SU-DHL-6 (cell line): ENCODE measurements at regions not wholly inside any gene's neighbourhood (a gene's known extent, or its start where the extent isn't known, plus 50 kb on each side); places are given as distances from the start of the nearest gene placed in this dataset.

Experiments
- H2AFZ ChIP-seq: fragments of 200-600 bp; sonication (generic); 2 replicates; pipeline ENCODE4 v1.6.1; 2014; ENCODE audit warnings: low read depth, mild to moderate bottlenecking, moderate library complexity, mixed read lengths, antibody characterized with exemption, low read length; ENCODE audit not compliant: severe bottlenecking
- H3F3A ChIP-seq: fragments of 200-600 bp; shearing (Covaris generic); 2 replicates; pipeline ENCODE4 v1.6.0; 2016; ENCODE audit warnings: antibody characterized with exemption, mild to moderate bottlenecking; ENCODE audit not compliant: insufficient read depth
- H3K27ac ChIP-seq: fragments of 200-600 bp; sonication (generic); 2 replicates; pipeline ENCODE4 v1.5.1; 2016; ENCODE audit warnings: low read depth, mild to moderate bottlenecking, low read length, moderate library complexity, mixed read lengths
- H3K27me3 ChIP-seq: fragments of 200-600 bp; sonication (generic), shearing (Covaris generic); 2 replicates; pipeline ENCODE4 v1.6.0; 2014; ENCODE audit warnings: mild to moderate bottlenecking, low read length
- H3K36me3 ChIP-seq: fragments of 200-600 bp; sonication (generic); 2 replicates; pipeline ENCODE4 v1.6.1; 2014; ENCODE audit warnings: mild to moderate bottlenecking, low read length, mixed read lengths
- H3K4me2 ChIP-seq: fragments of 300-600, 200-600 bp; shearing (Covaris generic), sonication (generic); 2 replicates; pipeline ENCODE4 v1.6.0; 2014; ENCODE audit warnings: low read length, low read depth, mild to moderate bottlenecking; ENCODE audit not compliant: poor library complexity, severe bottlenecking
- H3K4me3 ChIP-seq: fragments of 200-600 bp; sonication (generic); 2 replicates; pipeline ENCODE4 v1.5.1; 2014; ENCODE audit warnings: antibody characterized with exemption, low read length, mild to moderate bottlenecking, mixed read lengths; ENCODE audit not compliant: insufficient read depth, poor library complexity, severe bottlenecking
- H3K79me2 ChIP-seq: fragments of 200-600 bp; sonication (generic); 2 replicates; pipeline ENCODE4 v1.6.1; 2014; ENCODE audit warnings: mild to moderate bottlenecking, low read length, moderate library complexity; ENCODE audit not compliant: insufficient read depth
- H3K9ac ChIP-seq: fragments of 200-600 bp; sonication (generic); 2 replicates; pipeline ENCODE4 v1.7.0; 2014; ENCODE audit warnings: mild to moderate bottlenecking, low read length
- H3K9me2 ChIP-seq: fragments of 200-600 bp; sonication (generic); replicated peaks from 2 replicates; pipeline ENCODE4 v1.6.1; 2014; ENCODE audit warnings: low read length; ENCODE audit not compliant: insufficient read depth
- H3K9me3 ChIP-seq: fragments of 200-600 bp; sonication (generic); 2 replicates; pipeline ENCODE4 v1.6.1; 2014; ENCODE audit warnings: low read length, mixed read lengths; ENCODE audit not compliant: insufficient read depth
- H4K20me1 ChIP-seq: fragments of 200-600 bp; sonication (generic); 2 replicates; pipeline ENCODE4 v1.6.1; 2014; ENCODE audit warnings: low read depth, mild to moderate bottlenecking, antibody characterized with exemption, low read length, moderate library complexity, mixed read lengths
- CTCF ChIP-seq: fragments of 200-600 bp; sonication (generic); IDR thresholded peaks from one replicate; pipeline ENCODE4 v1.5.1; 2017; ENCODE audit warnings: antibody characterized with exemption, mild to moderate bottlenecking, low read length, moderate library complexity; ENCODE audit not compliant: insufficient read depth, poor library complexity, severe bottlenecking
- EZH2phosphoT487 ChIP-seq: fragments of 200-600 bp; sonication (generic), shearing (Covaris generic); conservative IDR thresholded peaks from 2 replicates; pipeline ENCODE4 v1.6.1; 2018; ENCODE audit warnings: mild to moderate bottlenecking, antibody characterized with exemption, low read length, moderate library complexity, mixed read lengths

GRCh38 chr19:30943101-30943843 lies 406.0 kb downstream of the TSHZ3 start:
- no peaks in the 10 kb centered on the region for H4K20me1 ChIP-seq
- no peaks in the 10 kb centered on the region for H3F3A ChIP-seq
- no peaks in the 10 kb centered on the region for H3K36me3 ChIP-seq
- no peaks in the 10 kb centered on the region for H3K9me2 ChIP-seq
- H3K27ac ChIP-seq: no peak overlapping the region
- H3K27me3 ChIP-seq: no peaks in the 10 kb centered on the region
- H3K4me3 ChIP-seq: no peak overlapping the region
- H3K79me2 ChIP-seq: no peaks in the 10 kb centered on the region
- no peak overlapping the region for H2AFZ ChIP-seq
- no peak overlapping the region for H3K9ac ChIP-seq
- H3K4me2 ChIP-seq: no peak overlapping the region
- TF ChIP-seq CTCF (no peak), EZH2phosphoT487 (no peak)
- no peaks in the 10 kb centered on the region for H3K9me3 ChIP-seq

GRCh38 chr19:30942636-30943035 lies 406.6 kb downstream of the TSHZ3 start:
- Histone ChIP-seq H3K36me3 (no peaks in the 10 kb centered on the region), H3K4me3 (no peak overlapping the region), H3K4me2 (no peak overlapping the region), H3K79me2 (no peaks in the 10 kb centered on the region), H4K20me1 (no peaks in the 10 kb centered on the region), H3K9me3 (no peaks in the 10 kb centered on the region), H3K9ac (no peak overlapping the region), H3F3A (no peaks in the 10 kb centered on the region), H3K27ac (no peak overlapping the region), H3K9me2 (no peaks in the 10 kb centered on the region), H3K27me3 (no peaks in the 10 kb centered on the region), H2AFZ (no peak overlapping the region)
- TF ChIP-seq CTCF (no peak), EZH2phosphoT487 (no peak)

- TF ChIP-seq EZH2phosphoT487 (no peak), CTCF (no peak)
- no peaks in the 10 kb centered on the region for H3K27me3 ChIP-seq
- no peaks in the 10 kb centered on the region for H3K79me2 ChIP-seq
- no peaks in the 10 kb centered on the region for H3K9me3 ChIP-seq
- H3F3A ChIP-seq: no peaks in the 10 kb centered on the region
- no peak overlapping the region for H3K27ac ChIP-seq
- H3K4me3 ChIP-seq: no peak overlapping the region
- H2AFZ ChIP-seq: no peak overlapping the region
- H3K36me3 ChIP-seq: no peaks in the 10 kb centered on the region
- H3K4me2 ChIP-seq: no peak overlapping the region
- H4K20me1 ChIP-seq: no peaks in the 10 kb centered on the region
- H3K9me2 ChIP-seq: no peaks in the 10 kb centered on the region
- H3K9ac ChIP-seq: no peak overlapping the region
Measured at GRCh38 chr19:30941591-30941990, 407.6 kb downstream of the TSHZ3 start.
